NCI-H748 treated with DMSO at 0.1 percent for 48 hours (cell line): ENCODE measurements at regions not wholly inside any gene's neighbourhood (a gene's known extent, or its start where the extent isn't known, plus 50 kb on each side); places are given as distances from the start of the nearest gene placed in this dataset.
"Not testable (repeated sequence)": the region's sequence is repeated elsewhere in the genome, so short reads cannot be mapped to it uniquely, and the experiment has no call there.

Source experiments
- DNase-seq: peaks from one replicate; lab custom pipeline; 2025; lab: John Stamatoyannopoulos, UW

GRCh38 chr14:59058776-59059175 is 129.7 kb upstream of the DAAM1 start:
- DNase-seq = not testable (repeated sequence)

- no peak for DNase-seq
Observed at GRCh38 chr14:59060841-59061240, 127.6 kb upstream of the DAAM1 start.

- DNase-seq = no peak
Observed at GRCh38 chr14:59061292-59061691, 127.2 kb upstream of the DAAM1 start.

GRCh38 chr14:59063259-59063658 is 125.2 kb upstream of the DAAM1 start:
- DNase-seq = no peak

GRCh38 chr14:59067127-59067894 is 121.2 kb upstream of the DAAM1 start:
- DNase-seq = no peak

- no peak for DNase-seq
Observed at GRCh38 chr14:59069163-59069854, 119.2 kb upstream of the DAAM1 start.

- no peak for DNase-seq
Observed at GRCh38 chr14:59075506-59075905, 113.0 kb upstream of the DAAM1 start.

- no peak for DNase-seq
Observed at GRCh38 chr14:59081720-59082119, 106.7 kb upstream of the DAAM1 start.

- no peak for DNase-seq
Observed at GRCh38 chr14:59085207-59085739, 103.2 kb upstream of the DAAM1 start.

- no peak for DNase-seq
Observed at GRCh38 chr14:59086241-59086882, 102.1 kb upstream of the DAAM1 start.

GRCh38 chr14:59087240-59087639 is 101.2 kb upstream of the DAAM1 start:
- no peak for DNase-seq

GRCh38 chr14:59087711-59088110 is 100.8 kb upstream of the DAAM1 start:
- DNase-seq = no peak

- DNase-seq = no peak
Observed at GRCh38 chr14:59090572-59090971, 97.9 kb upstream of the DAAM1 start.

GRCh38 chr14:59091404-59091803 is 97.1 kb upstream of the DAAM1 start:
- no peak for DNase-seq

- DNase-seq = no peak
Observed at GRCh38 chr14:59091976-59092375, 96.5 kb upstream of the DAAM1 start.

GRCh38 chr14:59093902-59094301 is 94.6 kb upstream of the DAAM1 start:
- DNase-seq = no peak

GRCh38 chr14:59096303-59096702 is 92.2 kb upstream of the DAAM1 start:
- DNase-seq = no peak

GRCh38 chr14:59097681-59098080 is 90.8 kb upstream of the DAAM1 start:
- DNase-seq = no peak

- DNase-seq = no peak
Observed at GRCh38 chr14:59098377-59098776, 90.1 kb upstream of the DAAM1 start.

GRCh38 chr14:59100205-59100604 is 88.3 kb upstream of the DAAM1 start:
- DNase-seq = no peak

GRCh38 chr14:59101476-59101875 is 87.0 kb upstream of the DAAM1 start:
- no peak for DNase-seq

- no peak for DNase-seq
Observed at GRCh38 chr14:59103396-59103795, 85.1 kb upstream of the DAAM1 start.

- no peak for DNase-seq
Observed at GRCh38 chr14:59107819-59108218, 80.6 kb upstream of the DAAM1 start.
